AG09309 (cell line): ENCODE measurements at regions not wholly inside any gene's neighbourhood (a gene's known extent, or its start where the extent isn't known, plus 50 kb on each side); places are given as distances from the start of the nearest gene placed in this dataset.

Experiments
- DNase-seq: peaks from one replicate; pipeline ENCODE4 v3.0.0-alpha.2; 2010; ENCODE audit warnings: low read depth
- H3K4me3 ChIP-seq: 2 replicates; pipeline ENCODE4 v1.5.1; 2011; ENCODE audit warnings: mild to moderate bottlenecking, low read depth, low read length, moderate library complexity; ENCODE audit not compliant: control insufficient read depth
- CTCF ChIP-seq: IDR thresholded peaks from 2 replicates; pipeline ENCODE4 v1.5.1; 2011; ENCODE audit warnings: mild to moderate bottlenecking, low read depth, low read length, inconsistent platforms; ENCODE audit not compliant: insufficient read depth, control insufficient read depth; ENCODE audit errors: missing control alignments

- no peak for DNase-seq
- no peak for TF ChIP-seq CTCF
- no peak overlapping the region for H3K4me3 ChIP-seq
Observed at GRCh38 chr4:125729171-125729570, 414.4 kb downstream of the FAT4 start.

- DNase-seq, result no peak
- H3K4me3 ChIP-seq, result no peak overlapping the region
- TF ChIP-seq CTCF, result no peak
Observed at GRCh38 chr4:125732632-125733031, 417.9 kb downstream of the FAT4 start.

- no peak for DNase-seq
- TF ChIP-seq CTCF, result no peak
- H3K4me3 ChIP-seq, result no peak overlapping the region
Observed at GRCh38 chr4:125734504-125734903, 419.7 kb downstream of the FAT4 start.

GRCh38 chr4:125735102-125735501 lies 420.3 kb downstream of the FAT4 start:
- no peak overlapping the region for H3K4me3 ChIP-seq
- no peak for TF ChIP-seq CTCF
- DNase-seq, result peak; percentile 69

- H3K4me3 ChIP-seq, result no peak overlapping the region
- TF ChIP-seq CTCF, result peak; percentile 30
- DNase-seq, result no peak
Observed at GRCh38 chr4:125736057-125736456, 421.3 kb downstream of the FAT4 start.

- H3K4me3 ChIP-seq, result no peak overlapping the region
- no peak for DNase-seq
- no peak for TF ChIP-seq CTCF
Observed at GRCh38 chr4:125739760-125740159, 425.0 kb downstream of the FAT4 start.

GRCh38 chr4:125741825-125742452 lies 427.2 kb downstream of the FAT4 start:
- DNase-seq, result no peak
- TF ChIP-seq CTCF, result peak; percentile 53
- no peak overlapping the region for H3K4me3 ChIP-seq
